ENCODE measurements at regions not wholly inside any gene's neighbourhood (a gene's known extent, or its start where the extent isn't known, plus 50 kb on each side); places are given as distances from the start of the nearest gene placed in this dataset.

GRCh38 chr9:81092057-81092456 is 597.3 kb downstream of the TLE1 start:
- no TSS peak for BruUV-seq (replicated peaks)
- Histone ChIP-seq H3K4me1 (replicated peaks in 1 of 2; ENCODE audit: control insufficient read depth in 2 of 2, insufficient read depth in 2 of 2, low read length in 2 of 2) (no peaks in the 10 kb centered on the region), H3K9me3 (replicated peaks; ENCODE audit: control insufficient read depth, insufficient read depth, low read depth, low read length) (no peaks in the 10 kb centered on the region), H3K27me3 (ENCODE audit: control insufficient read depth in 2 of 2, insufficient read depth in 2 of 2, low read length in 2 of 2) (no peaks in the 10 kb centered on the region), H3K27ac (ENCODE audit: extremely low read depth, low read depth, low read length) (no peak overlapping the region), H3K36me3 (ENCODE audit: control insufficient read depth, insufficient read depth, low read length) (no peaks in the 10 kb centered on the region), H4K20me1 (replicated peaks; ENCODE audit: control insufficient read depth, insufficient read depth, low read length) (no peaks in the 10 kb centered on the region), H3K9ac (ENCODE audit: insufficient read depth in 1 of 2, low read depth in 2 of 2, low read length in 2 of 2) (no peak overlapping the region), H3K4me3 (no peak overlapping the region), H2AFZ (ENCODE audit: low read depth, low read length) (no peak overlapping the region), H3K9me1 (ENCODE audit: control insufficient read depth, insufficient read depth, low read length) (no peaks in the 10 kb centered on the region), H3K4me2 (ENCODE audit: insufficient read depth, low read length) (no peak overlapping the region), H3K79me2 (ENCODE audit: control insufficient read depth, insufficient read depth, low read length) (no peaks in the 10 kb centered on the region)
- FAIRE-seq (no peak), DNase-seq (ENCODE audit: extremely low read depth in 1 of 4, low spot score in 3 of 4) (no peak), ATAC-seq (no peak)
- ChIA-PET POLR2A (no interaction called here), CTCF (ENCODE audit: low intra/inter-chr PET ratio) (no interaction called here)
- WGBS (ENCODE audit: insufficient coverage, low coverage, missing lambda C conversion rate) = 0% methylated on average over 2 of the region's 2 CpGs
- in situ Hi-C loops (cut with MboI) = no loop called here
- intact Hi-C loops (cut with micrococcal nuclease) = no loop called here
- no peak for TF ChIP-seq PREB (CRISPR knock-in tag; IDR thresholded peaks at IDR 0.05)
- no peak for TF ChIP-seq MTF1 (CRISPR knock-in tag; IDR thresholded peaks at IDR 0.05; ENCODE audit: borderline replicate concordance)
- no peak for TF ChIP-seq YBX1 (IDR thresholded peaks at IDR 0.05)
- TF ChIP-seq ZNF668 (CRISPR knock-in tag; IDR thresholded peaks at IDR 0.05) = no peak
- no peak for TF ChIP-seq GATA2 (CRISPR knock-in tag; IDR thresholded peaks at IDR 0.05)
- no peak for TF ChIP-seq SLC30A9 (CRISPR knock-in tag; IDR thresholded peaks at IDR 0.05)

GRCh38 chr9:81088341-81088740 is 601.0 kb downstream of the TLE1 start:
- 0% methylated on average over 2 of the region's 2 CpGs for WGBS (ENCODE audit: insufficient coverage, low coverage, missing lambda C conversion rate)
- no TSS peak for BruUV-seq (replicated peaks)
- ChIA-PET POLR2A (no interaction called here), CTCF (ENCODE audit: low intra/inter-chr PET ratio) (no interaction called here)
- no peaks in the 10 kb centered on the region for H3K79me2 ChIP-seq (ENCODE audit: control insufficient read depth, insufficient read depth, low read length)
- H3K4me3 ChIP-seq = no peak overlapping the region
- H3K4me1 ChIP-seq (replicated peaks in 1 of 2; ENCODE audit: control insufficient read depth in 2 of 2, insufficient read depth in 2 of 2, low read length in 2 of 2) = no peaks in the 10 kb centered on the region
- intact Hi-C loops (cut with micrococcal nuclease) (no loop called here), in situ Hi-C loops (cut with MboI) (no loop called here)
- H3K4me2 ChIP-seq (ENCODE audit: insufficient read depth, low read length) = no peak overlapping the region
- H3K9me1 ChIP-seq (ENCODE audit: control insufficient read depth, insufficient read depth, low read length) = no peaks in the 10 kb centered on the region
- no peak overlapping the region for H2AFZ ChIP-seq (ENCODE audit: low read depth, low read length)
- H3K9ac ChIP-seq (ENCODE audit: insufficient read depth in 1 of 2, low read depth in 2 of 2, low read length in 2 of 2) = no peak overlapping the region
- no peak for DNase-seq (ENCODE audit: extremely low read depth in 1 of 4, low spot score in 3 of 4)
- no peaks in the 10 kb centered on the region for H3K27me3 ChIP-seq (ENCODE audit: control insufficient read depth in 2 of 2, insufficient read depth in 2 of 2, low read length in 2 of 2)
- H4K20me1 ChIP-seq (replicated peaks; ENCODE audit: control insufficient read depth, insufficient read depth, low read length) = no peaks in the 10 kb centered on the region
- no peak overlapping the region for H3K27ac ChIP-seq (ENCODE audit: extremely low read depth, low read depth, low read length)
- H3K36me3 ChIP-seq (ENCODE audit: control insufficient read depth, insufficient read depth, low read length) = no peaks in the 10 kb centered on the region
- TF ChIP-seq, protein P1, sequence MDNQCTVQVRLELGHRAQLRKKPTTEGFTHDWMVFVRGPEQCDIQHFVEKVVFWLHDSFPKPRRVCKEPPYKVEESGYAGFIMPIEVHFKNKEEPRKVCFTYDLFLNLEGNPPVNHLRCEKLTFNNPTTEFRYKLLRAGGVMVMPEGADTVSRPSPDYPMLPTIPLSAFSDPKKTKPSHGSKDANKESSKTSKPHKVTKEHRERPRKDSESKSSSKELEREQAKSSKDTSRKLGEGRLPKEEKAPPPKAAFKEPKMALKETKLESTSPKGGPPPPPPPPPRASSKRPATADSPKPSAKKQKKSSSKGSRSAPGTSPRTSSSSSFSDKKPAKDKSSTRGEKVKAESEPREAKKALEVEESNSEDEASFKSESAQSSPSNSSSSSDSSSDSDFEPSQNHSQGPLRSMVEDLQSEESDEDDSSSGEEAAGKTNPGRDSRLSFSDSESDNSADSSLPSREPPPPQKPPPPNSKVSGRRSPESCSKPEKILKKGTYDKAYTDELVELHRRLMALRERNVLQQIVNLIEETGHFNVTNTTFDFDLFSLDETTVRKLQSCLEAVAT (IDR thresholded peaks at IDR 0.05) = no peak
- no peaks in the 10 kb centered on the region for H3K9me3 ChIP-seq (replicated peaks; ENCODE audit: control insufficient read depth, insufficient read depth, low read depth, low read length)
- no peak for ATAC-seq
- FAIRE-seq = no peak
